Mucosa of descending colon (tissue), 3 donors: ENCODE measurements at regions not wholly inside any gene's neighbourhood (a gene's known extent, or its start where the extent isn't known, plus 50 kb on each side); places are given as distances from the start of the nearest gene placed in this dataset.

Experiments
- ATAC-seq: fragments of 200-7000 bp; cut with Tn5 transposase; one replicate; pipeline ENCODE4 v1.9.1; 2020; ENCODE audit warnings: mild to moderate bottlenecking, moderate library complexity
- DNase-seq, 3 donors: peaks; one replicate each; pipeline ENCODE4 v3.0.0-alpha.2; 2020
- H3K36me3 ChIP-seq: fragments of 200-600 bp; one replicate; pipeline ENCODE4 v1.8.0; 2021; ENCODE audit warnings: low read depth, mild to moderate bottlenecking
- H3K4me1 ChIP-seq: fragments of 200-600 bp; one replicate; pipeline ENCODE4 v1.8.0; 2021; ENCODE audit warnings: low read depth, mild to moderate bottlenecking
- H3K4me3 ChIP-seq: fragments of 200-600 bp; one replicate; pipeline ENCODE4 v1.8.0; 2021; ENCODE audit warnings: mild to moderate bottlenecking
- H3K9me3 ChIP-seq: fragments of 200-600 bp; one replicate; pipeline ENCODE4 v1.8.0; 2021; ENCODE audit warnings: mild to moderate bottlenecking
- intact Hi-C, 2 donors: fragments of 100-400 bp; cut with DNase I in 1 of 2; cut with micrococcal nuclease in 1 of 2; formaldehyde crosslinking; loops; one replicate each; pipeline versions ENCODE4 v1.11.0 to v1.11.1; 2022; cut with DNase I, micrococcal nuclease
- TF ChIP-seq, protein P1 (sequence below): fragments of 200-600 bp; IDR thresholded peaks from one replicate; pipeline ENCODE4 v1.8.0; 2022; ENCODE audit warnings: antibody characterized with exemption, mild to moderate bottlenecking
- donor health status: DM: no; HTN: no; CAD: no; lungs with moderate emphysema.
- donor health status: DM: no; HTN: no; CAD: no.
- donor health status: DM: no; HTN: yes; CAD: no.

DNA sequence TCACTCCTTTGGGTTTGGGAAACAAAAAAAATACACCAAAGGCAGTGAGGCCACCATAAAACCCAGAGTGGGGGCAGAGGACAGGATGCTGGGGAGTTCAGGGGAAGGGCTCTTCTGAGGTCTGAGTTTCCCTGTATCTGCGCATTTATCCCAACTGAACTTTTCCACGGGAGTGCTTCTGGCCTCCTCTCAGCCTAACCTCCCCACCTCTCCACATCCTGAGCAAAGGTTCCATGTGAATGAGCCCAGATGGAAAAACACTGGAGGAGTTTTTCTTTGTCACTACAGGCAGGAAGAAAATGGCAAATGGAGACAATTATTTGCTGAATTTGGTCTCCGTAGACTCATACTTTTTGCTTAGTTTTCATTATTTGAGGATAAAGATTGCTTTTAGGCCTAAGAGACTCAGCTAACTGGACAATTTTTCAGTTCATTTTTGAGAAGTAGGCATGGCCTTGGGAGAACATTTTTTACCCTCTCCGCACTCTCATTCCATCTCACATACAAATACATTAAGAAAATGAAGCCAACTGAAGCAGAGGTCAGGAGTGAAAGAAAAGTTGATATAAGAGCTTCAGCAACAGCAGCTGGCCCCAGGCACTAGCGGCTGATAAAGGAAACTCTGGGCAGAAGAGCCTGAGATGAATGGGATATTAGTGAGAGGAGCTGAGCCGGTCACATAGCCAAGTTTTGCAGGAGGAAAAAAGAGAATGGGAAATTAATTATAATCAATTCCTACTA is 82.6 kb upstream of the CYP1B1 start:
- Histone ChIP-seq H3K4me3 (no peak overlapping the region), H3K36me3 (no peaks in the 10 kb centered on the region), H3K9me3 (no peaks in the 10 kb centered on the region), H3K4me1 (no peaks in the 10 kb centered on the region)
- ATAC-seq (no peak), DNase-seq (no peak)
- TF ChIP-seq, protein P1, sequence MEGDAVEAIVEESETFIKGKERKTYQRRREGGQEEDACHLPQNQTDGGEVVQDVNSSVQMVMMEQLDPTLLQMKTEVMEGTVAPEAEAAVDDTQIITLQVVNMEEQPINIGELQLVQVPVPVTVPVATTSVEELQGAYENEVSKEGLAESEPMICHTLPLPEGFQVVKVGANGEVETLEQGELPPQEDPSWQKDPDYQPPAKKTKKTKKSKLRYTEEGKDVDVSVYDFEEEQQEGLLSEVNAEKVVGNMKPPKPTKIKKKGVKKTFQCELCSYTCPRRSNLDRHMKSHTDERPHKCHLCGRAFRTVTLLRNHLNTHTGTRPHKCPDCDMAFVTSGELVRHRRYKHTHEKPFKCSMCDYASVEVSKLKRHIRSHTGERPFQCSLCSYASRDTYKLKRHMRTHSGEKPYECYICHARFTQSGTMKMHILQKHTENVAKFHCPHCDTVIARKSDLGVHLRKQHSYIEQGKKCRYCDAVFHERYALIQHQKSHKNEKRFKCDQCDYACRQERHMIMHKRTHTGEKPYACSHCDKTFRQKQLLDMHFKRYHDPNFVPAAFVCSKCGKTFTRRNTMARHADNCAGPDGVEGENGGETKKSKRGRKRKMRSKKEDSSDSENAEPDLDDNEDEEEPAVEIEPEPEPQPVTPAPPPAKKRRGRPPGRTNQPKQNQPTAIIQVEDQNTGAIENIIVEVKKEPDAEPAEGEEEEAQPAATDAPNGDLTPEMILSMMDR, result no peak
- intact Hi-C loops, result no loop called here

- ATAC-seq (no peak), DNase-seq (no peak)
- H3K4me1 ChIP-seq, result no peaks in the 10 kb centered on the region
- intact Hi-C loops, result no loop called here
- TF ChIP-seq, protein P1, result no peak
- no peaks in the 10 kb centered on the region for H3K9me3 ChIP-seq
- H3K4me3 ChIP-seq, result no peak overlapping the region
- no peaks in the 10 kb centered on the region for H3K36me3 ChIP-seq
Measured at GRCh38 chr2:38156436-38156835, 80.5 kb upstream of the CYP1B1 start.

DNA sequence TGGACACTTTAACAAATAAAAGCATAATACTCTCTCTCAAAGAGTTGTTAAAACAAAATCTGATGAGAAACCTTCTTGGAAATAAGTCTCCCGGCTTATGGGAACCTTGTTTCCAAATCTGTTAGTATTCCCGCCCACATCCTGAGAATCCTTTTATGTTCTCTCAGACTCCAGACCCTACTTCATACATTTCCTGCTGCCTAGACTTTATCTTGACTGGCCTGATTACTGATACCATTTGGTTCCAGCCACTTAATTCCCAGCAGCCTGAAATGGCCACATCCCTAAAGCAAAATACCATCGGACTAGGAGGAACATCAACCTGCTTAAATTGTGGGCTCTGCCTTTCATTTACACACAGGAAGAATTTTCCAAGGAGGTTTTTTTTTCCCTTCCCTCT is 79.1 kb upstream of the CYP1B1 start:
- TF ChIP-seq, protein P1, result no peak
- intact Hi-C loops, result no loop called here

DNA sequence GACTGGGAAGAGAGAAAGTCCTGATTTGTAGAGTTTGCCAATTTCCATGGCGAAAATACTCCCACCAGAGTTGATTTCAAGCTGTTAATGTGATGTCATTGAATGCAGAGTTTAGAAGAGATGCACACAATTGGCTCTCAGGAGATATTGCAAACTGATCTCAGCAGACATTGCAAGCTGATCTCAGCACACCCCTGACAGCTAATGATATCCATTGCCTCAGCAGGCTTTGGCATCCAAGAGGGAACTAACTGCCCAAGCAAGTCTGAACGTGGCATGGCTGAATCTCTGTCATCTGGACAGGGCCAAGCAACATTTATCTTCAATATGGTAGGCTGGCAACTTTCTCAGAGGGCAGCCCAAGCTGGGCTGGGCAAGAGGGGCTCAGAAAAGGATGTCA is 78.4 kb upstream of the CYP1B1 start:
- DNase-seq (no peak), ATAC-seq (no peak)
- H3K9me3 ChIP-seq, result no peaks in the 10 kb centered on the region
- no peaks in the 10 kb centered on the region for H3K36me3 ChIP-seq
- no peak overlapping the region for H3K4me3 ChIP-seq
- intact Hi-C loops, result no loop called here
- no peaks in the 10 kb centered on the region for H3K4me1 ChIP-seq
- TF ChIP-seq, protein P1, result no peak

More for the DNA sequence above, 79.1 kb upstream of the CYP1B1 start:
- Histone ChIP-seq H3K4me1 (no peaks in the 10 kb centered on the region), H3K9me3 (no peaks in the 10 kb centered on the region), H3K36me3 (no peaks in the 10 kb centered on the region), H3K4me3 (no peak overlapping the region)
- no peak for DNase-seq
- no peak for ATAC-seq

DNA sequence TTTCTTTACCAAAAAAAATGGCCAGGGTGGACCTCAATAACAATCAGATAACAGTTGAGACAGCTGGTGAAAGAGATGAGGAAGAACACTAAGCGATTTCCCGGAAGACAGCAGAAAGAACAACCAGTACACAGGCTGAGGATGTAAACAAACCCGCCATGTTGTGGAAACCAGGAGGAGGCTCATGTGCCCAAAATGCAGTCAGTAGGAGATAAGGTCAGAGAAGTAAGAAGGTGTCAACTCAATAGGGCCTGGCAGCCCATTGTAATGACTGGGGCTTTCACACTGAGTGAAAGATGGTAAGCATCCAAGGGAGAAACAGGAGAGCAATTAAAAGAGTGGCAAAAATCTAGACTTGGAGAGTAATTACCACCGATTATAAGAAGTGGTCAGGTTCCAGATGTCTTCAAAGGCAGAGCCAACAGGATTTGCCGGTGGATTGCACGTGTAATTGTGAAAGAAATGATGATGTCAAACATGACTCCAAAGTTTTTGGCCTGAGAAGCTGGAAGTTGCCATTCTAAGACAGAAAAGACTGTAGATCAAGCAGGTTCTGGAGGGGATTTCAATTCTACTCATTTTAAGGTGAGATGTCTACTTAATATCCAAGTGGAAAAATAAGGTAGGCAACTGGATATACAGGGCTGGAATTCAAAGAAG is 77.7 kb upstream of the CYP1B1 start:
- Histone ChIP-seq H3K4me1 (no peaks in the 10 kb centered on the region), H3K4me3 (no peak overlapping the region), H3K36me3 (no peaks in the 10 kb centered on the region), H3K9me3 (no peaks in the 10 kb centered on the region)
- DNase-seq (no peak), ATAC-seq (no peak)
- intact Hi-C loops, result no loop called here
- TF ChIP-seq, protein P1, result no peak
